Muscle layer of colon (tissue), 2 donors: ENCODE measurements at regions not wholly inside any gene's neighbourhood (a gene's known extent, or its start where the extent isn't known, plus 50 kb on each side); places are given as distances from the start of the nearest gene placed in this dataset.
"Not testable (repeated sequence)": the region's sequence is repeated elsewhere in the genome, so short reads cannot be mapped to it uniquely, and the experiment has no call there.

Source experiments
- H3K27ac ChIP-seq: one replicate; pipeline ENCODE4 v1.7.0; 2013; ENCODE audit warnings: low read depth, mild to moderate bottlenecking, low read length, moderate library complexity
- H3K27me3 ChIP-seq, 2 donors: one replicate each; pipeline ENCODE4 v1.7.0; 2013; ENCODE audit warnings: low read length in 2 of 2, mild to moderate bottlenecking in 2 of 2; ENCODE audit not compliant: insufficient read depth in 2 of 2, control insufficient read depth in 1 of 2
- H3K36me3 ChIP-seq: one replicate; pipeline ENCODE4 v1.7.0; 2013; ENCODE audit warnings: mild to moderate bottlenecking, low read length; ENCODE audit not compliant: insufficient read depth
- H3K4me1 ChIP-seq: one replicate; pipeline ENCODE4 v1.7.0; 2013; ENCODE audit warnings: mild to moderate bottlenecking, low read length; ENCODE audit not compliant: insufficient read depth
- H3K4me3 ChIP-seq, 2 donors: one replicate each; pipeline ENCODE4 v1.7.0; 2013; ENCODE audit warnings: low read length in 2 of 2, low read depth in 1 of 2, mild to moderate bottlenecking in 1 of 2, moderate library complexity in 1 of 2
- H3K9ac ChIP-seq: one replicate; pipeline ENCODE4 v1.7.0; 2013; ENCODE audit warnings: low read length
- H3K9me3 ChIP-seq: one replicate; pipeline ENCODE4 v1.7.0; 2013; ENCODE audit warnings: mild to moderate bottlenecking, low read length
- donor health status: abdominal sarcoma.
- donor health status: Adenocarcinoma of cecum.

DNA sequence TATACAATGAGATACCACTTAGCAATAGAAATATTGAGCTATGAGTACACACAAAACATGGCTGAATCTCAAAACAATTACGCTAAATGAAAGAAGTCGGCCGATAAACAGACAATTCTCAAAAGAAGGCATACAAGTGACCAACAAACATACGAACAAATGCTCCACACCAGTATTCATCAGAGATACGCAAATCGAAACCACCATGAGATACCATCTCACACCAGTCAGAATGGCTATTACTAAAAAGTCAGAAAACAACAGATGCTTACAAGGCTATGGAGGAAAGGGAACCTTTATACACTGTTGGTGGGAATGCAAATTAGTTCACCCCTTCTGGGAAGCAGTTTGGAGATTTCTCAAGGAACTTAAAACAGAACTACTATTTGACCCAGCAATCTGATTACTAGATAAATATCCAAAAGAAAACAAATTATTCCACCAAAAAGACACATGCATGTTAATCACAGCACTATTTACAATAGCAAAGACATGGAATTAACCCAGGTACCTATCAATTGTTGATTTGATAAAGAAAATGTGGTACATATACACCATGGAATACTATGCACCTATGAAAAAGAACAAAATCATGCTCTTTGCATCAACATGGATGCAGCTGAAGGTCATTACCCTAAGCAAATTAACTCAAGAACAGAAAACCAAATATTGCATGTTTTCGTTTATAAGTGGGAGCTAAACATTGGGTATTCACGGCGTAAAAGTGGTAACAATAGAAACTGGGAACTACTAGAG is 90.9 kb upstream of the GRAMD1B start:
- no peak overlapping the region for H3K9ac ChIP-seq
- H3K9me3 ChIP-seq: no peaks in the 10 kb centered on the region
- H3K36me3 ChIP-seq: no peaks in the 10 kb centered on the region
- H3K27ac ChIP-seq: no peak overlapping the region
- H3K27me3 ChIP-seq: no peaks in the 10 kb centered on the region
- H3K4me3 ChIP-seq: no peak overlapping the region
- no peaks in the 10 kb centered on the region for H3K4me1 ChIP-seq

DNA sequence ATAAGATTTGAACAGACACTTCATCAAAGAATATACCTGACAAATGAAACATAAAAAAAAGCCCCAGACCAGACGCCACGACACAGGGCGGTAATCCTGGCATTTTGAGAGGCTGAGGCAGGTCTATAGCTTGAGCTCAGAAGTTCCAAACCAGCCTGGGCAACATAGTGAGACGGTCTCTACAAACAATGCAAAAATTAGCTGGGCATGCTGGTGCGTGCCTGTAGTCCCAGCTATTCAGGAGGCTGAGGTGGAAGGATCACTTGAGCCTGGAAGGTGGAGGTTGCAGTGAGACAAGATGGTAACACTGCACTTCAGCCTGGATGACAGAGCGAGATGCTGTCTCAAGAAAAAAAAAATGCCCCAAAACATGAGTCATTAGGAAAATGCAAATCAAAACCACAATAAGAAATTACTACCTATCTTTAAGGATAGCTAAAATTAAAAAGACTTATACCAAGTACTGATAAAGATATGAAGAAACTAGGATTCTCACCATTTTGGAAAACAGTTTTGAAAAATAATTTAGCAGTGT is 91.7 kb upstream of the GRAMD1B start:
- H3K36me3 ChIP-seq: no peaks in the 10 kb centered on the region
- no peaks in the 10 kb centered on the region for H3K27me3 ChIP-seq
- H3K4me3 ChIP-seq: no peak overlapping the region
- H3K27ac ChIP-seq: no peak overlapping the region
- H3K9ac ChIP-seq: no peak overlapping the region
- H3K9me3 ChIP-seq: no peaks in the 10 kb centered on the region
- no peaks in the 10 kb centered on the region for H3K4me1 ChIP-seq

DNA sequence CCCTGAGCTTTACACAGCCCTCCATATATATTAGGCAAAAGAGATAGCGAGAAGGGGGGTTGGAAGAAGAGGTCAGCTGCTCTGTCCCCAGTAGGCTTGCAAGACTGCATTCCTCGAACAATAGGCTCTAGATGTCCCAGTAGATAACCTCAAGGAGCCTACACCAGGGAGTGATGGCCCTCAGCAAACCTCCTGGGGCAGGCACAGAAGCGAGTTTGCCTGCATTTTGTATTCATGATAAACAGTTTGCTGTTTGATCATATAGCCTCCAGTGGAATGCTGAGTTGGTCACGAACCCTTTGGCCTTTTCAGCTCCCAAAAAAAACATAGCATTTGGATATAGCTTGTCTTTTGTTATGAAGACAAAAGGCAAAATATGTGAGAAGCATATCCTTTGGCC is 95.1 kb upstream of the GRAMD1B start:
- Histone ChIP-seq H3K9ac (no peak overlapping the region), H3K4me1 (no peaks in the 10 kb centered on the region), H3K36me3 (no peaks in the 10 kb centered on the region), H3K27me3 (no peaks in the 10 kb centered on the region), H3K4me3 (no peak overlapping the region), H3K9me3 (no peaks in the 10 kb centered on the region), H3K27ac (no peak overlapping the region)

DNA sequence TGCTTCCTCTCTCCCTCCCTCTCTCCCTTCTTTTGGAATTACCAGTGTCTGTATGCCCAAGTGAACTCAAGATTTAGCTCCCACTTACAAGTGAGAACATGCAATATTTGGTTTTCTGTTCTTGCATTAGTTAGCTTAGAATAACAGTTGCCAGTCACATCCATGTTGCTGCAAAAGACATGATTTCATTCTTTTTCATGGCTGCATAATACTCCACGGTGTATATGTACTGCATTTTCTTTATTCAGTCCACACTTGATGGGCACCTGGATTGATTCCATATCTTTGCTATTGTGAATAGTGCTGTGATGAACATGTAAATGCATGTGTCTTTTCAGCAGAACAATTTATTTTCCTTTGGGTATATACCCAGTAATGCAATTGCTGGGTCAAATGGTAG is 97.5 kb upstream of the GRAMD1B start:
- not testable (repeated sequence) for H3K27me3 ChIP-seq, H3K27ac ChIP-seq, H3K9me3 ChIP-seq, H3K4me1 ChIP-seq, H3K4me3 ChIP-seq, H3K36me3 ChIP-seq, H3K9ac ChIP-seq

DNA sequence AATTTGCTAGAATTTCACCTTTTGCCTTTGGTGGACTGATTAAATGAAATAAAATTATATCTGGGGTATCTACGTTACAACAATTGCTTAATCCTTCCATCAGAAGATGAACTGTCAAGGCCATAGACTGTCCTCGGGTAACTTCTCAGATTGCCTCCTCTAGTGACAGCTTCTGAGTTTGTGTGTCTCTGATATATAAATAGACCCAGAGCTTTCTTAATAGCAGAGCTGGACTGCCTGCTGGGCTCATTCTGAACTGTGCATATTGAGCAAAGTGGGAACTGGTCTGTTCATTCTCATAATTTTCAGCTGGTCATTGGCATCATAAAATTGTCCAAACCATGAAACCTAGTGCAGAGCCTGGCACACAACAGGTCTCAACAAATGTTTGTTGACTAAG is 99.1 kb upstream of the GRAMD1B start:
- no peak overlapping the region for H3K27ac ChIP-seq
- no peaks in the 10 kb centered on the region for H3K36me3 ChIP-seq
- no peak overlapping the region for H3K9ac ChIP-seq
- no peaks in the 10 kb centered on the region for H3K4me1 ChIP-seq
- no peak overlapping the region for H3K4me3 ChIP-seq
- H3K27me3 ChIP-seq: no peaks in the 10 kb centered on the region
- H3K9me3 ChIP-seq: no peaks in the 10 kb centered on the region

DNA sequence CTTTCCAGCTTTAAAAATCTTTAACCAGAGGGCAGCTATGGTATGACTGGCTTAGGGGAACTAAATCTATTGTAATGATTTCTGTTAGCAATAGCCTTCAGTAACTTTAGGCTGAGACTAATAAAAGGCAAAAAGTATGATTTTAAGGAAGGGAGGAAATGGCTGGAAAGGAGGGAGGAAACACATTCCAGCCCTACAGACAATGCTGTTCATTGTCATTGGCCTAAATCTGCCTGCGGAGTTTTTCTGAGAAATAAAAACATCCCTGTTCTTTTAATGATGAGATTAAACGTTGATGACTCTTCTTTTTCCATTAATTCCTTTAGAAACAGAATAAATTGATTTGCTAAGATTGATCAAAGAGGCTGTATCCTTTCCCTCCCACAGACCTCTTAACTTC is 99.6 kb upstream of the GRAMD1B start:
- Histone ChIP-seq H3K4me1 (no peaks in the 10 kb centered on the region), H3K9ac (no peak overlapping the region), H3K4me3 (no peak overlapping the region), H3K27ac (no peak overlapping the region), H3K36me3 (no peaks in the 10 kb centered on the region), H3K27me3 (no peaks in the 10 kb centered on the region), H3K9me3 (no peaks in the 10 kb centered on the region)

DNA sequence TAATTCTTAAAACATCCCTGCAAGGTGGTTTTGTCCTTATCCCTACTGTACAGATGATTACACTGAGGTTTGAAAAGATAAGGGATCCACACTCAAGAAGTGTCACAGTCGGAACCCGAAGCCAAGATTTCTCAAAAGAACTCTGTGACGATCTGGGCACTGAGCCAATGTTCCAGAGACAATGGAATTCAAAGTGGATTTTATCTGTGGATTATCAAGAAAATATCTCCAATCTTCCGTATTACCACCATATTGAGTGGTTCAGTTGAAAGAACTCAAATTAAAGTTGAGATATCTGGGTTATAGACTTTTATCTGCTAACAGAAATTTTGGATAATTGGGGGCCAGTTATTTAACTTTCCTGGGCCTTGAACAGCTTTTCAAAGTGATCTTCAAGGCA is 100.0 kb upstream of the GRAMD1B start:
- H3K4me3 ChIP-seq: no peak overlapping the region
- H3K9me3 ChIP-seq: no peaks in the 10 kb centered on the region
- no peak overlapping the region for H3K9ac ChIP-seq
- no peaks in the 10 kb centered on the region for H3K36me3 ChIP-seq
- no peaks in the 10 kb centered on the region for H3K27me3 ChIP-seq
- no peaks in the 10 kb centered on the region for H3K4me1 ChIP-seq
- no peak overlapping the region for H3K27ac ChIP-seq

DNA sequence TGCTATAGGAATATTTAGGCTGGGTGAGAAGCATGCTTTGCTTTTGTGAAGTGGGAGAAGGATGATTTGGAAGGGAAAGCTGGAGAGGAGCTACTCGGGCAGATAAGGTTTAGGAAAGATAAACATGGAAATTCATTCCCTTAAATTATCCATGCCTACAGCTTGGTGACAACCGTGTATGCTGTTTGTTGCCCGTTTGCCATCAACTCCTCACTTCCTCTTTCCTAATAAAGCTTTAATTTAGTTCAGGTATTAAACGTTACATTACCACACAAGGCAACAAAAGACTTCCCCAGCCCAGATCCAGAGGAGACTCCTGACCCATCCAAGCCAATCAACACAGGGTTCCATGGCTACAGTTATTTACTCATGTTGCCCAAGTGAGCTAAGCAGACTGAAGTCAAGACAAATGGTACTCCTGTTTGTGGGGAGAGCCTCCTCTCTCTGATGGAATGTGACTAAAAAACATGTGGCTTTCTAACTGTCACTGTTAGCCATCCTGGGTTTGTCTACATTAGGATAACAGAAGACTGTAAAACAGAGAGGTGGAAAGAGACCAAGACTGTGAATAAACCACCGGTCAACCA is 101.7 kb upstream of the GRAMD1B start:
- H3K27me3 ChIP-seq: no peaks in the 10 kb centered on the region
- no peak overlapping the region for H3K27ac ChIP-seq
- H3K4me1 ChIP-seq: no peaks in the 10 kb centered on the region
- H3K4me3 ChIP-seq: no peak overlapping the region
- no peak overlapping the region for H3K9ac ChIP-seq
- no peaks in the 10 kb centered on the region for H3K36me3 ChIP-seq
- H3K9me3 ChIP-seq: no peaks in the 10 kb centered on the region

DNA sequence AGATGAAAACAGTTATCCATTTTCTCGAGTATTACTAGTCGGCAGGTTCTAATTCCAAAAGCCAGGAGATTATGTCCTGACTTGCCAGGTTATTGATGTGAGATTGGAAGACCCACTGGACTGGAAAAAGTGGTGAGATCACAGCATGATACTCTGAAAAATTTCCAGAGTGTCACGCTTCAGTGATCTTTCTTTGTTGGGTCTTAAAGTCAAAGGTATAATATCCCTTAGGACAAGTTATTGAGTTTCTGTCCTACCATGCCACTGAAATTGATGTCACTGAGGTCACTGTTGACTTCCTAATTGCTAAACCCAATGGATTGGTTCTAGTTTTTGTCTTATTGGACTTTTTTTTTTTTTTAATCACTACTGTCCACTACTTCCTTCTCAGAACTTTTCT is 104.5 kb upstream of the GRAMD1B start:
- H3K9me3 ChIP-seq: no peaks in the 10 kb centered on the region
- no peak overlapping the region for H3K9ac ChIP-seq
- no peak overlapping the region for H3K4me3 ChIP-seq
- no peaks in the 10 kb centered on the region for H3K4me1 ChIP-seq
- H3K36me3 ChIP-seq: no peaks in the 10 kb centered on the region
- H3K27me3 ChIP-seq: no peaks in the 10 kb centered on the region
- no peak overlapping the region for H3K27ac ChIP-seq

DNA sequence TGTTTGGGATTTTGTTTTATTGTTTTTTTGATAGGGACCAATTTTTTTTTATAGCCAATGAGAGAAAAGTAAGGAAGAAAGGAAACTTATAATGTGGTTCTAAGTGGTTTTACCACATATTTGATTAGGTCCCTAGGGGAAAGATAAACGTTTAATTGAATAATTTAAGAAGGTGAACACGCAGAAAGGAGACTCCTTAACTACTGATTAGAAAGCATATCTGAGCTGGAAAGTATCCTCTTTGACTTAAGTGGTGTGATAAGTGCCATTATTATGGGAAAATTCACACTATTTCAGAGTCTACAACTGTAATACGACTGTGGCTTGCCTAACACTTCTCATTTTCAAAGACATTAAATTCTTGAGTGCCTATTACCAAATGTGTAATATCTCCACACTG is 106.5 kb upstream of the GRAMD1B start:
- Histone ChIP-seq H3K4me1 (no peaks in the 10 kb centered on the region), H3K27me3 (no peaks in the 10 kb centered on the region), H3K4me3 (no peak overlapping the region)

DNA sequence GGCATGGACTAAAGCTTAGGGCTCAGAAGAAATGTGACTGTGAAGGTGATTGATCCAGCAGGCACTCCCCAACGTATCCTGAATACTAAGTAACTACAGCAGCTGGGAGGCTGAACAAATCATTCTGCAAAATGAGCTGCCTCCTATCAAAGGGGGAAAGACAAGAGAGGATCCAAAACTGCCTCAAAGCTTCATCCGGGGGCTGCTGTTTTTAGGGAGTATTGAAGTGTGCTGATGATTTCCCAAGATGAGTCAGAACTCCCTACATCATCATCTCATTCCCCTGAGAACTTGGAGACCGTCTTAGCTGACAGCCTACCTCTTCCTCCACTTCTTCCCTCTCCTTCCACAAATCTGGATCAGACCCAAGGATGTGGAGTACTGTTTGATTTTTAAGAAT is 108.4 kb upstream of the GRAMD1B start:
- H3K4me1 ChIP-seq: no peaks in the 10 kb centered on the region
- H3K27me3 ChIP-seq: no peaks in the 10 kb centered on the region
- no peak overlapping the region for H3K4me3 ChIP-seq
- H3K9me3 ChIP-seq: no peaks in the 10 kb centered on the region
- no peaks in the 10 kb centered on the region for H3K36me3 ChIP-seq
- no peak overlapping the region for H3K27ac ChIP-seq
- no peak overlapping the region for H3K9ac ChIP-seq

More for the DNA sequence above, 106.5 kb upstream of the GRAMD1B start:
- Histone ChIP-seq H3K9me3 (no peaks in the 10 kb centered on the region), H3K9ac (no peak overlapping the region), H3K36me3 (no peaks in the 10 kb centered on the region), H3K27ac (no peak overlapping the region)

DNA sequence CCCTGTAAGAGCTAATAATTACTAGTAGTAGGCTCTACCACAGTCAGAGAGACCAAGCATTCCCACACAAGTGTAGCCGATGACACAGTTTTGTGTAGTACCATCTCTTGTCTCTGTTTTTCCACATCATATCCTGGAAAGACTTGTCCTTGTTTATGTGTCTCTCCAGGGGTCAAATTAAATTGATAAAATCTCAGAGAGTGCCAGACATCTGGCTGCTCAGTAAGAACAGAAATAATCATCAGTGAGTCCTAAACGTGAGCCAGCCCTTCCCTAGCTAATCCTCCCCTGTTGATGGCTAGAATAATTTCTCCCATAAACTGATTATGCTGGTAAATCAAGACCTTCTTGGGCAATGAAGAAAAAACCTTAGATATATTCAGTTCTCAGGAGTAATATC is 111.4 kb upstream of the GRAMD1B start:
- no peak overlapping the region for H3K9ac ChIP-seq
- H3K4me3 ChIP-seq: no peak overlapping the region
- H3K9me3 ChIP-seq: no peaks in the 10 kb centered on the region
- no peaks in the 10 kb centered on the region for H3K36me3 ChIP-seq
- no peak overlapping the region for H3K27ac ChIP-seq
- H3K27me3 ChIP-seq: peaks cover 0 to 4% of the 10 kb centered on the region in 2 donors
- H3K4me1 ChIP-seq: no peaks in the 10 kb centered on the region
